Colon (tissue), 2 donors: ENCODE measurements at regions not wholly inside any gene's neighbourhood (a gene's known extent, or its start where the extent isn't known, plus 50 kb on each side); places are given as distances from the start of the nearest gene placed in this dataset.

Experiments used
- FAIRE-seq: peaks from 2 replicates; lab custom pipeline; 2012; peaks lifted over from hg19 to GRCh38; lab: Jason Lieb, UNC
- donor health status: control.
- donor health status: control.

- FAIRE-seq = no peak
Observed at GRCh38 chr15:95260856-95261255, 1029.5 kb downstream of the MCTP2 start.

DNA sequence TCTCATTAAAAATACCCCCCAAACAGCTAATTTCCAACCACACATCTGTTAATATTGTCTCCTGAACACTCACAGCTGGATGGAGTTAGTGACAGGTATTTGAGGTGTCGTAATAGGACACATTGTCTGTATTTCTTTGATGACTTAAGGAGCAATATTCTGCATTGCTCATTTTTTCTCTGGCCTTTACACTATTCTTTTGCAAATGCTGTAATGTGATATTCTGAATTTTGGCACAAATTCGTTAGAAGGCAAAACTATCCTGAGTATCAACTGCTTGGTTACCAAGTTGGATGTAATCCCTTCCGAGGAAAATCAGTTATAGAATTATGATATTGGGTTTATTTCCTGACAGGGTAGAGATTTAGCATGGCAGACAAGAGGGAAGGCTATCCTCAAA, 1030.2 kb downstream of the MCTP2 start:
- FAIRE-seq = no peak

GRCh38 chr15:95261968-95262367, 1030.6 kb downstream of the MCTP2 start:
- no peak for FAIRE-seq

- FAIRE-seq = no peak
Observed at GRCh38 chr15:95262866-95263564, 1031.7 kb downstream of the MCTP2 start.

DNA sequence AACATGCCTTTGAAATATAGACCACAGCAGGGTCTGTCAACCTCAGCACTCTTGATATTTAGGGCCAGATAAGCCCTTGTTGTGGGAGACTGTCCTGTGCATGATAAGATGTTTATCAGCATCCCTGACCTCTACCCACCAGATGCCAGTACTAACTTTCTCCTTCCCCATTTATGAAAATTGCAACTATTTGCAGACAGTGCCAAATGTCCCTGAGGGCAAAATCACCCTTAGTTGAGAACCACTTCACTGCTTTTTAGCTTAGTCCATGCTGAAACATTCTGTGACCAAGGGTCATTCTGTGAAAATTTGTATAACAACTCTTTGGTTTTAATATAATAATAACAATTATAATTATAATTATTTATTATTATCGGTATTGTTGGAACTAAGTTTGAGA, 1032.4 kb downstream of the MCTP2 start:
- no peak for FAIRE-seq

DNA sequence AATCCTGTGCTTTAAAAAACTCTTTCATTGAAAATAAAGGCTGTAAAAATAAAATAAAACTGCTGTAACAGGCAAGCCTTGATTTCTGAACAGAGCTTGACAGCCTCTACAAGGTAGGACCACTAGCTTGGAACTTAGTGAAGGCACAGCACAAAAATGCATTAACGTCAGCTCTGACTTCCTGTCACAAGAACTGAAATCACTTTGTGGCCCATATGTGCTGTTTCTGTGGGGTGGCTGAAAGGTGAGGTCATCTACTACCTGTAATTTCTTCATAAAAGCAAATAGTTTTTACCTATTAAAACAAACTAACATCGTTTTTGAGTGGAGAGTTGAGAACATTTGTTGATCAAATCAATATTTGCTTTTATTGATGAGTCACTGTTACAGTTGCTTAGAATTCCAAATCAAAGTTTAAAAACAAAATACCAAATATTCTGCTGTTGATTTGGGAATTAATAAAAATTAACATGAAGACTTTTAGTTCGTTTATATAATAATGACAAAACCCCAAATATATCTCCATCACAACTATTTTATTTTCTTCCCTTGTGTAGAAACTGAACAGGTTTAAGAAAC, 1034.1 kb downstream of the MCTP2 start:
- no peak for FAIRE-seq

GRCh38 chr15:95266451-95267061, 1035.2 kb downstream of the MCTP2 start:
- no peak for FAIRE-seq

DNA sequence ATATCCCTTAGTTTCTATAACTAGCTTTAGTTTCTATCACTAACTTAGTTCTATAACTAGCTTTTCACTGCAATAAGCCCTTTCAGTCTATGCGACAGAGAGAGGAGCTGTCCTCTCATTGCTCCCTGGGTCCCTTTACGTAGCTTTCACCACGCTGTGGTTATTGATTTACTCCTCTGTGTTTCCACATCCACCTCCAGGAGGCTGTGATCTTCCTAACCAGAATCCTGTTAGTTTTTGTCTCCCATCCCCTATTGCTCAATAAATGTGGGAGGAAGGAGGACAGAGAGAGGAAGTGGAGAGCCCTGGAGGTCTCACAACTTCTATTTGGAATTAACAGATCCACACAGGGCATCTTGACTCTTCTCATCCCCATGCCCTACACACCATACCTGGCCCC, 1036.1 kb downstream of the MCTP2 start:
- FAIRE-seq = no peak

GRCh38 chr15:95269242-95270183, 1038.2 kb downstream of the MCTP2 start:
- FAIRE-seq = no peak

DNA sequence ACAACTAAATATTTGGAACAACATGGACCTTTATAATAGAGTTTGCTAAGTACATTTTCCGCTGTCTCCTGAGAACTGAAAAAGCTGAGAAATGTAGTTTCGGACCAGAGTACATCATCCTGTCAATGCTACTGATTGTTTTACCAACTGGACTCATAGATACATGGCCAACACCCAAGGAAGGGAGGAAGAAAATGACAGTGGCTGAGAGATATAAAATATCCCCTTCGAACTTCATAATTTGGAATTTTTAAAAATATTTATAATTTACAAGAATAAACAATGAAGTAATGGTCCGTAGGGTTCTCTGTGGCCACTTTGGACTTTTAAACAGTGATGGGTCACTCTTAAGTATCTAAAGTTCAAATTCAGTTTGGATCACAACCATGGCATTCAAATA, 1042.7 kb downstream of the MCTP2 start:
- FAIRE-seq = no peak

DNA sequence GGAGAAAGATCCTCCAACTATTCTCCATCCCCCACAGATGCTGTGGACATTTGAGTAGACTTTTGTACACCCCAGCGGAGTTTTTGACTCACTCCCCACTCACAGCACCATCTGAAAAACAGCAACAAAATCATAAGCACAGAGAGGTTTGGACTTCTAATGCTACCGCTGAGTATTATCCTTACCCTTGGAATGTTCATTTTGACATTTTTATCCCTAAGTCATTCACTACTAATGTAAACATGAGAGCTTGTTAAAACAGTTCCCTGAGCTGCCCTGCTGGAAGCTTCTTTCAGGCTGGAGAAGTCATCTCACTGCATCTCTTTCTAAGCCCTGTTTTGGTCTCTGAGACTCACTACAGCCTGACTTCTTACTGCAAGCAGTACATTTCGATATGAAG, 1045.9 kb downstream of the MCTP2 start:
- no peak for FAIRE-seq

- no peak for FAIRE-seq
Observed at GRCh38 chr15:95278532-95279245, 1047.3 kb downstream of the MCTP2 start.

- no peak for FAIRE-seq
Observed at GRCh38 chr15:95279277-95280019, 1048.1 kb downstream of the MCTP2 start.

- FAIRE-seq = no peak
Observed at GRCh38 chr15:95280711-95281110, 1049.3 kb downstream of the MCTP2 start.

DNA sequence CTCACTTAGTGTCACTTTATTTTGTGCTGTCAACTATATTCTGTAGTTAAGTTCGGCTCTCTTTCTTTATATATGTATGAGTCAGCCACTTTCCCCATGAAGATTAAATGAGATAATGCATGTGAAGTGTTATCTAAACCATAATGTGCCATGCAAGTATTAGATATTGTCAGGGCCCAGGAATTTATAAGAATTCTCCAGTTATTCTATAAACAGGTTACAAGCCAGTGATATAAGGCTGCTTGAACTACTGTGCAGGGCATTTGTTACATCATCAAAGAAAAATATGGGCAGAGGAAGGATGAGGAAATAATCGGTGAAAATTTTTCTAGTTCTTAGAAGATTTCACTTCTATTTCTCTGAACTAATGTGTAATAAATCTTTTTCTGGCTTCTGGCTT, 1049.0 kb upstream of the NR2F2 start:
- FAIRE-seq = no peak

DNA sequence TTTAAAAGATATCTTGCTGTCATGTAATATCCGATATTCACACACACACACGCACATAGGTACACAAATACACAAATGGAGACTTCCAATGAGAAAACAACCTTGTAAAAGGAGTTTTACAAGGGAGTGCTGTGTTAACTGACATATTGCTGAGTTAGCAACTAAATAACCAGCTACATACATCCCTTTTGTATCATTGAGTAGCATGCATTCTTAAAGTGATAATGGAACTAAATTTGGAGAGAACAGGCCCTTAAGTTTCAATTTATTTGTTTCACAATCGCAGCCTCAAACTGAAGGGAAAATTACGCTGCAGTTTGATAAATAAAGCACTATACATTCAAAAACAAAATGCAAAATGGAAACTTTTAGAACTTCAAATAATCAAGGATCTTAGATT, 1046.0 kb upstream of the NR2F2 start:
- FAIRE-seq = no peak

- no peak for FAIRE-seq
Observed at GRCh38 chr15:95284933-95285421, 1045.5 kb upstream of the NR2F2 start.

DNA sequence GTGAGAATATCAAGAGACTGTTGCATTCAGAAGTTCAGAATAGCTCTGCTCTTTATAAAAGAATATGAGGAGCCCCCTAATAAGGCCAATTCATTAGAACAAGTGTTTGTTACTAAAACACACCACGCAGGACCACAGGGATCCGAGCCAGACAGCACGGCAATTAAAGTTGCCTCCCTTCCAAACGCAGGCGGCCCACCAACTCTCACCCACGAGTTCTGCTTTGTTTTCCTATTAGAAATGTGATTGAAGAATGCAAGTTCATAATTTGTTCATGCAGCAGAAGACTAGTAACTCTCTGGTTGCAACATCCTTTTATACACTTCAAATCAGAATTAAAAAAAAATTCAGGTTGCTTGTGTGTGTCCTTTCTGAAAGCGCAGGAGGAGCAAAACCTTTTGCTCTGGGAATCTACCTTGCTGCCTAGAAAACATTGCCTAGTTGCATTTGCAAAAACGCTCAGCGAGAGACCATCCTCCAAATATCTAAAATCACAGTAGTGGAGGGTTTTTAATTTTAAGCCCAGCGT, 1044.1 kb upstream of the NR2F2 start:
- no peak for FAIRE-seq

GRCh38 chr15:95287720-95288103, 1042.8 kb upstream of the NR2F2 start:
- FAIRE-seq = no peak

GRCh38 chr15:95288626-95289025, 1041.9 kb upstream of the NR2F2 start:
- FAIRE-seq = no peak
